NCI-H82 treated with DMSO at 0.1 percent for 48 hours (cell line): ENCODE measurements at regions not wholly inside any gene's neighbourhood (a gene's known extent, or its start where the extent isn't known, plus 50 kb on each side); places are given as distances from the start of the nearest gene placed in this dataset.
"Not testable (repeated sequence)": the region's sequence is repeated elsewhere in the genome, so short reads cannot be mapped to it uniquely, and the experiment has no call there.

Experiments used
- DNase-seq: peaks from one replicate; lab custom pipeline; 2025; ENCODE audit not compliant: unreplicated experiment; lab: John Stamatoyannopoulos, UW

- DNase-seq = not testable (repeated sequence)
These were observed 108.5 kb downstream of the OLFM1 start for GRCh38 chr9:135195975-135196374.

DNA sequence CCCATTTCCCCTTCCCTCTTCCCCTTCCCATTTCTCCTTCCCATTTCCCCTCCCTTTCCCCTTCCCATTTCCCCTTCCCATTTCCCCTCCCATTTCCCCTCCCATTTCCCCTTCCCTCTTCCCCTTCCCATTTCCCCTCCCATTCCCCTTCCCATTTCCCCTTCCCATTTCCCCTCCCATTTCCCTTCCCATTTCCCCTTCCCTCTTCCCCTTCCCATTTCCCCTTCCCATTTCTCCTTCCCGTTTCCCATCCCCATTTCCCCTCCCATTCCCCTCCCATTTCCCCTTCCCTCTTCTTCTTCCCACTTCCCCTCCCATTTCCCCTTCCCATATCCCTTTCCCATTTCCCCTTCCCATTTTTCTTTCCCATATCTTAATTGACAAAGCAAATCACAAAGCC is 109.0 kb downstream of the OLFM1 start:
- DNase-seq = no peak

DNA sequence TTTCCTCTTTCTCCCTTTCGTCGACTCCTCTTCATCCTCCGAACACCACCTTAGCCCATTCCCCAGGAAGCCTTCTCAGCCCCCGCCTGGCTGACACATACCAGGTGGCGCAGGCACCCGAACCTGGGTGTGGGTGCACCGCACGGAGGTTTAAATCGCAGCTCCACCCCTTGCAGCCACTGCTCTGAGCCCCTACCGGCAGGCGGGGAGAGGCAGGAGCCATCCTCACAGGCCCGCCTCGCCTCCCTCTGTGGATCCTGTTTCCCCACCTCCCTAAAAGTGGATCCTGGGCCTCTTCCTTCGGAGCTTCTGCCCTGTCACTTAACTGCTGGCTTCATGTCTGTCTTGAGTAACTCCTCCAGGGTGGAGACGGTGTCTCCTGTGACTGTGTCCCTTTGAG is 110.7 kb downstream of the OLFM1 start:
- DNase-seq = no peak

GRCh38 chr9:135198586-135199285 is 111.3 kb downstream of the OLFM1 start:
- DNase-seq = no peak

- no peak for DNase-seq
These were observed 112.0 kb downstream of the OLFM1 start for GRCh38 chr9:135199489-135199888.

GRCh38 chr9:135201711-135202110 is 114.2 kb downstream of the OLFM1 start:
- DNase-seq = no peak

GRCh38 chr9:135204177-135204576 is 116.7 kb downstream of the OLFM1 start:
- no peak for DNase-seq

GRCh38 chr9:135209136-135209535 is 121.7 kb downstream of the OLFM1 start:
- no peak for DNase-seq

DNA sequence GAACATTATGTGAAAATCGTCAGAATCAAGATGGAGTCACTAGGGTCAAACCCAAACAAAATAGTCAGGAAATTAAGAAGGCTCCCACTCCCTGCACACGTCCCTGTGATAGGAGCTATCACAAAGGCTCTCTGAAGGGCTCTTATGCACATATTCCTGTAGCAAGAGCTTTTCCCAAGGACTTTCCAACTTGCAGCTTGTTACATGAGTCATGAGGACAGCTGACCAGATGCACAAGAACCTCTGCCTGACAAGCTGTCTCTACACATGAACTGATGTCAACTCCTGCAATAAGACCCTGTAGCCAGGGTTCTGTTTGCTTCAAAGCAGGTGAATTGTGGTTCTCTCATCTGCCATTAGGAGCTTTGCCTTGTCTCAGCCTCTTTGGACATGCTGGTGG is 122.4 kb downstream of the OLFM1 start:
- DNase-seq = no peak

- no peak for DNase-seq
These were observed 123.4 kb downstream of the OLFM1 start for GRCh38 chr9:135210676-135211523.

GRCh38 chr9:135211524-135211890 is 124.0 kb downstream of the OLFM1 start:
- DNase-seq = no peak

DNA sequence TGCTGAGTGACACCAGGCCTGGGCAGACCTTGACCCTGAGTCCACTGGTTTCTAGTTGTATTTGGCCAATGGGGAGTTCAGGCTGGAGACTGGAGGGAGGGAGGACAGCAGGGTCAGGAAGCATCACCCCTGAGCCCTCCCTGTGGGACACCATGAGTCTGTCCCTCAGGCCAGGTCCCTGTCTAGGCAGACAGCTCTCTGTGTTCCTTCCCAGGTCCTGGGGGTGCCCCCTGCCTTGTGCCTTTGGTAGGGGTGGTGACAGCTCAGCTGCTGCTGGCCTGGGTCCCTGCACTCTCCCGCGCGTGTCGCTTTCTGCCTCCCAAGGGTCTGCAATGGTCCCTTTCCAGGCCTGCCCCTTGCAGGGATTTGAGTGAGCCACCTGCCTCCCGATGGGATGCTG is 125.5 kb downstream of the OLFM1 start:
- no peak for DNase-seq

DNA sequence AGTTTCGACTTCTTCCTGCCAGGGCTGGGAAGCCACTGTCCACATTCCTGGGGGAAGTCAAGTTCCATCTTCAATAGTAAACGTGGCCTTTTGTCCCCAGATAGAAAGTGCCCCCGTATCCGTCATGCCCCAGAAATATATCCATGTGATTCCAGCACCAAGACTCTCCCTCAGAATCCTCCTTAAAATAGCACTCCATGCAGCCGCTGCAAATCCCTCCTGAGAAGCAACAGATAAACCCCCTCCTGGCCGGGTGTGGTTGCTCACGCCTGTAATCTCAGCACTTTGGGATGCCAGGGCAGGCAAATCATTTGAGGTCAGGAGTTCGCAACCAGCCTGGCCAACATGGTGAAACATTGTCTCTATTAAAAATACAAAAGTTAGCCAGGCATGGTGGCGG is 126.1 kb downstream of the OLFM1 start:
- no peak for DNase-seq

DNA sequence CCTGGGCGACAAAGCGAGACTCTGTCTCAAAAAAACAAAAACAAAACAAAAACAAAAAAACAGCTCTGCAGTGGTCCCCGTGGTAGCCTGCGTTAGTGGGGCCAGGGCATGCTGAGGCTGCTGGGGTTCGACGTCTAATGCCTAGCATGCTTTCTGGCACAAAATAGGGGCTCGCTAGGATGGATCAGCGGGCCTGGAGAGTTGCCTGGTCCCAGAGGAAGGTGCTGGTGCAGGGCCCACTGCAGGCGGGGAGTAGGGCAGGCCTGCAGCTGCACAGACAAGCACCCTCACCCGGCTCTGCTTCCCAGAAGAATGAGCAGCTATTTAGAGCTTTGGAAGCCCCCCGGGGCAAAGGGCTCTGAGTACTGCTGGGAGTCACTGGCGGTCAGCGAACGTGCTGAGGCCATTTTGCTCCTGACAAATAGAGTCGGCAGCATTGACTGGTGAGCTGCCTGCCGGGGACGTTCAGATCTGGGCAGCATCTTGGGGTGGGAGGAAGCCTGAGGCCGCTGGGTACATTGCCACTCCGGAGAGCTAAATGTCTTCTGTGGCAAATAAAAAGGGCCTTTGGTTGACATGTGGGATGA is 126.7 kb downstream of the OLFM1 start:
- no peak for DNase-seq

GRCh38 chr9:135214706-135215105 is 127.2 kb downstream of the OLFM1 start:
- no peak for DNase-seq

DNA sequence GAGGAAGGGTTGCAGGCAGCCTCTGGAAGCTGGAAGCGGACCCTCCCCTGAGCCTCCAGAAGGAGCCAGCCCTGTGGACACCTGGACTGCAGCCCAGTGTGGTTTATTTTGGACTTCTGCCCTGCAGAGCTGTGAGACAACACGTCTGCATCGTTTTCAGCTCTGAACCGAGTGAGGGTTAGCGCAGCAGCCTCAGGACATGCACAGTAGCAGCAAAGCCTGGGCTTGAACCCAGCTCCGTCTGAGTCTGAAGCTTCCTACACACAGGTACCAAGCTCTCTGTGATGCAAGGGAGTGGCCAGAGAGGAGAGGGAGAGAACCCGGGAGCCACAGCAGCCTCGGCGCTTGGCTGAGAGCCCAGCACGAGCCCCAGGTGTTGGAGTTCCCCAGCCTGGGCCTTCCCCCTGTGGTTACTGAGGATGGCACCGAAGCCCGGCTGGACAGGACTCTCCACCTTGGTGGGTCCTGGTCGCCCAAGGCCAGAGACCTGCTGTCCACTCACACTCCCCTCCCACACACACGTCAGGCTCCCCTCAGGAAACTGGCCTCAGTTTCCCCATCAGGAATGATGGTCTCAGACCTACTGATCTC is 128.2 kb downstream of the OLFM1 start:
- DNase-seq = no peak

DNA sequence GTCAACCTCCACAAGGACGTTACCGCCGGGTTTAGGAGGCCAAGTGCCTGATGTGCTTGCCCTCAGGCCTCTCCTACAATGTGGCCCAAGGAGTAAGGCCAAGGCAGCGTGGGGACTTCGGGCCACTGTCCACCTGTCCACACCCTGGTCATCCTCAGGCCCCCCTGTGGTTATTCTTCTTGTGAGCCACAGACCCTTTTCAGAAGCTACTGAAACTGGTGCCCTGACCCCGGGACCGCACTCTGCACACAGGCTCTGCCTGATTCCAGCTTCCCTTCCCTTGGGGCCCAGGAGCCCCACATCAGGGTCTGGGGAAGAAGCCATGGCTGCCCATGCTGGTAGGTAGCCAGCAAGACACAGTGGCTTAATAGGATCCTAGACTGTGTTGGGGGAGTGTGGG is 128.8 kb downstream of the OLFM1 start:
- no peak for DNase-seq

GRCh38 chr9:135216791-135217441 is 129.4 kb downstream of the OLFM1 start:
- no peak for DNase-seq

- DNase-seq = no peak
These were observed 130.4 kb downstream of the OLFM1 start for GRCh38 chr9:135217836-135218235.

DNA sequence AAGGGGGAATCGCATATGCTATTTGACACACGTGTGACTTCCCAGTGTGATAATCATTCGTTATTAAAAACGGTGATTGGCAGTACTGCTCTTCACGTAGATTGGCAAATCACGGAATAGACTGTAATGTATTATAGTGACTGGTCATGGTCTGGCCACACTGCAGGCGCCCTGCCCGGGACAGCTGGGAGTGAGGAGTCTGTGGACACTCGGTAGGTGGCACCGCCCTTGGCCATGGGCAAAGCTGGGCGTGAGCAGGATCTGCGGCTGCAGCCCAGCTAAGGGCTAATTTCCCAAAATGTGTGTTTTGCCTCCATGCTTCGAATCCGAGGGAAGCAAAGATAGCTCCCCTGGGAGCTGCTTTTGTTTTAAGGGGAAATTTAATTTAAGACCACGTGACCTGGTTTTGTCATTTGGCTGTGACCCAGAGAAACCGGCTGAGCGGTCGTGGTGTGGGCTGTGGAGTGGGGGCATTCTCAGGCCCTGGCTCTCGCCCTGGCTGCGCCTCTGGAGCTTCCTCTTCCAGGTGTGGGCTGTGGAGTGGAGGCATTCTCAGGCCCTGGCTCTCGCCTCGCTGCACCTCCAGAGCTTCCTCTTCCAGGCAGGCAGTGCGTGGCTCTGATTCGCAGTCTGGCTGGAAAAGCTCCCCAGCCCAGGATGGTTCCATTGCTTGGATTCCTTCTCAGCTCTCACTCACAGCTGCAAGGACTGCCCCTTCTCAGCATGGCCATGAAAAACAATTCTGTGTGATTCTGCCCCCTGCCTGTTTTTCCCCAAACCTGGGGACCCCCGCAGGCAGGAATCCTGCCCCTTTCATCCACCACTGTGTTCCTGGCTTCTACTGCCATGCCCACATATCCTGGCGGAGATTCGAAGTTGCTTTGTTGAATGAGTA is 131.1 kb downstream of the OLFM1 start:
- no peak for DNase-seq
